NCI-H187 (cell line): ENCODE measurements at regions not wholly inside any gene's neighbourhood (a gene's known extent, or its start where the extent isn't known, plus 50 kb on each side); places are given as distances from the start of the nearest gene placed in this dataset.

Experiments
- DNase-seq, 2 experiments: peaks; one replicate each; lab custom pipeline; 2025; lab: John Stamatoyannopoulos, UW

GRCh38 chr2:59665021-59665420 lies 888.4 kb downstream of the BCL11A start:
- no peak for DNase-seq

GRCh38 chr2:59662127-59662861 lies 891.2 kb downstream of the BCL11A start:
- DNase-seq, result no peak

GRCh38 chr2:59660262-59660661 lies 893.2 kb downstream of the BCL11A start:
- DNase-seq, result no peak

GRCh38 chr2:59658906-59659635 lies 894.4 kb downstream of the BCL11A start:
- DNase-seq, result no peak

- DNase-seq, result no peak
These were observed 897.6 kb downstream of the BCL11A start for GRCh38 chr2:59655809-59656208.

- no peak for DNase-seq
These were observed 898.7 kb downstream of the BCL11A start for GRCh38 chr2:59654710-59655109.

GRCh38 chr2:59653164-59653563 lies 900.3 kb downstream of the BCL11A start:
- no peak for DNase-seq

GRCh38 chr2:59630789-59631188 lies 922.7 kb downstream of the BCL11A start:
- peak; percentile 12 to 13 for DNase-seq

GRCh38 chr2:59627599-59627998 lies 925.9 kb downstream of the BCL11A start:
- no peak for DNase-seq

GRCh38 chr2:59622599-59623308 lies 930.7 kb downstream of the BCL11A start:
- DNase-seq, result no peak

GRCh38 chr2:59604123-59604522 lies 949.3 kb downstream of the BCL11A start:
- DNase-seq, result no peak

GRCh38 chr2:59594671-59595222 lies 958.7 kb downstream of the BCL11A start:
- DNase-seq, result no peak

GRCh38 chr2:59590798-59591197 lies 962.7 kb downstream of the BCL11A start:
- no peak for DNase-seq

GRCh38 chr2:59589881-59590280 lies 963.6 kb downstream of the BCL11A start:
- DNase-seq, result no peak

- no peak for DNase-seq
These were observed 965.2 kb downstream of the BCL11A start for GRCh38 chr2:59588286-59588685.

GRCh38 chr2:59586176-59586575 lies 967.3 kb downstream of the BCL11A start:
- DNase-seq, result no peak

GRCh38 chr2:59585655-59586054 lies 967.8 kb downstream of the BCL11A start:
- DNase-seq, result peak; percentile 45 to 46

- DNase-seq, result no peak
These were observed 968.5 kb downstream of the BCL11A start for GRCh38 chr2:59584958-59585357.

- no peak for DNase-seq
These were observed 970.2 kb downstream of the BCL11A start for GRCh38 chr2:59583173-59583765.

- DNase-seq, result no peak
These were observed 975.1 kb downstream of the BCL11A start for GRCh38 chr2:59578349-59578748.

- DNase-seq, result no peak
These were observed 978.3 kb downstream of the BCL11A start for GRCh38 chr2:59575191-59575590.

GRCh38 chr2:59572227-59572626 lies 981.2 kb downstream of the BCL11A start:
- no peak for DNase-seq
